ENCODE measurements at regions not wholly inside any gene's neighbourhood (a gene's known extent, or its start where the extent isn't known, plus 50 kb on each side); places are given as distances from the start of the nearest gene placed in this dataset.
"Not testable (repeated sequence)": the region's sequence is repeated elsewhere in the genome, so short reads cannot be mapped to it uniquely, and the experiment has no call there.

- DNase-seq: not testable (repeated sequence)
Observed at GRCh38 chr22:15772337-15772736, 82.5 kb downstream of the POTEH start.

- not testable (repeated sequence) for DNase-seq
Observed at GRCh38 chr22:15775118-15775517, 85.3 kb downstream of the POTEH start.

GRCh38 chr22:15775670-15776669 is 86.1 kb downstream of the POTEH start:
- DNase-seq: peak; percentile 74

- DNase-seq: not testable (repeated sequence)
Observed at GRCh38 chr22:15776727-15777126, 86.9 kb downstream of the POTEH start.

GRCh38 chr22:15777150-15777549 is 87.3 kb downstream of the POTEH start:
- not testable (repeated sequence) for DNase-seq

- DNase-seq: not testable (repeated sequence)
Observed at GRCh38 chr22:15777557-15777956, 87.7 kb downstream of the POTEH start.

- not testable (repeated sequence) for DNase-seq
Observed at GRCh38 chr22:15778366-15778765, 88.5 kb downstream of the POTEH start.

- DNase-seq: not testable (repeated sequence)
Observed at GRCh38 chr22:15781652-15782051, 91.8 kb downstream of the POTEH start.

GRCh38 chr22:15782933-15783332 is 93.1 kb downstream of the POTEH start:
- DNase-seq: not testable (repeated sequence)

GRCh38 chr22:15784383-15785085 is 94.7 kb downstream of the POTEH start:
- DNase-seq: not testable (repeated sequence)

- not testable (repeated sequence) for DNase-seq
Observed at GRCh38 chr22:15786942-15787733, 97.3 kb downstream of the POTEH start.

- not testable (repeated sequence) for DNase-seq
Observed at GRCh38 chr22:15791557-15791956, 101.7 kb downstream of the POTEH start.

GRCh38 chr22:15799935-15800334 is 110.1 kb downstream of the POTEH start:
- not testable (repeated sequence) for DNase-seq

- DNase-seq: not testable (repeated sequence)
Observed at GRCh38 chr22:15811141-15811540, 121.3 kb downstream of the POTEH start.

GRCh38 chr22:15815783-15816182 is 126.0 kb downstream of the POTEH start:
- not testable (repeated sequence) for DNase-seq

- not testable (repeated sequence) for DNase-seq
Observed at GRCh38 chr22:15816470-15816869, 126.6 kb downstream of the POTEH start.

- not testable (repeated sequence) for DNase-seq
Observed at GRCh38 chr22:15817264-15817663, 127.4 kb downstream of the POTEH start.

- DNase-seq: not testable (repeated sequence)
Observed at GRCh38 chr22:15819886-15820285, 130.1 kb downstream of the POTEH start.

GRCh38 chr22:15821088-15821487 is 131.3 kb downstream of the POTEH start:
- not testable (repeated sequence) for DNase-seq

GRCh38 chr22:15822001-15822400 is 132.2 kb downstream of the POTEH start:
- not testable (repeated sequence) for DNase-seq

- not testable (repeated sequence) for DNase-seq
Observed at GRCh38 chr22:15823178-15823577, 133.4 kb downstream of the POTEH start.

GRCh38 chr22:15832235-15832634 is 142.4 kb downstream of the POTEH start:
- not testable (repeated sequence) for DNase-seq

- not testable (repeated sequence) for DNase-seq
Observed at GRCh38 chr22:15835729-15836128, 145.9 kb downstream of the POTEH start.

Measured in NCI-H146 (cell line).